GM23338 (cell line): ENCODE measurements at regions not wholly inside any gene's neighbourhood (a gene's known extent, or its start where the extent isn't known, plus 50 kb on each side); places are given as distances from the start of the nearest gene placed in this dataset.

ENCODE experiments used
- ATAC-seq: fragments of 200-7000 bp; cut with Tn5 transposase; 3 replicates; pipeline ENCODE4 v1.9.1; 2020
- DNase-seq: peaks from one replicate; pipeline ENCODE4 v3.0.0-alpha.2; 2015; ENCODE audit warnings: low spot score
- H2AFZ ChIP-seq: fragments of 200-600 bp; sonication (generic); 2 replicates; pipeline ENCODE4 v1.8.0; 2016; ENCODE audit warnings: antibody characterized with exemption, mild to moderate bottlenecking, moderate library complexity
- H3F3A ChIP-seq: fragments of 200-600 bp; sonication (generic); replicated peaks from 2 replicates; pipeline ENCODE4 v1.8.0; 2017; ENCODE audit warnings: antibody characterized with exemption, mixed run types, low read depth
- H3K27ac ChIP-seq: fragments of 200-600 bp; sonication (generic); 2 replicates; pipeline ENCODE4 v1.6.1; 2016; ENCODE audit warnings: low read depth
- H3K27me3 ChIP-seq: fragments of 200-600 bp; sonication (generic); 2 replicates; pipeline ENCODE4 v1.8.0; 2016; ENCODE audit warnings: mild to moderate bottlenecking, mixed run types, moderate library complexity; ENCODE audit not compliant: insufficient read depth
- H3K36me3 ChIP-seq: fragments of 200-600 bp; sonication (generic); 2 replicates; pipeline ENCODE4 v1.8.0; 2016; ENCODE audit warnings: mild to moderate bottlenecking; ENCODE audit not compliant: insufficient read depth
- H3K4me1 ChIP-seq: fragments of 200-600 bp; sonication (generic); 2 replicates; pipeline ENCODE4 v1.8.0; 2016; ENCODE audit warnings: mild to moderate bottlenecking, moderate library complexity; ENCODE audit not compliant: insufficient read depth
- H3K4me2 ChIP-seq: fragments of 200-600 bp; sonication (generic); 2 replicates; pipeline ENCODE4 v1.7.1; 2017; ENCODE audit warnings: mixed run types
- H3K4me3 ChIP-seq: fragments of 200-600 bp; sonication (generic); 2 replicates; pipeline ENCODE4 v1.6.1; 2016; ENCODE audit warnings: mixed run types
- H3K79me2 ChIP-seq: fragments of 200-600 bp; sonication (generic); replicated peaks from 2 replicates; pipeline ENCODE4 v1.8.0; 2017; ENCODE audit warnings: mild to moderate bottlenecking; ENCODE audit not compliant: insufficient read depth
- H3K9me2 ChIP-seq: fragments of 200-600 bp; sonication (generic); 2 replicates; pipeline ENCODE4 v1.8.0; 2017; ENCODE audit not compliant: insufficient read depth
- H4K20me1 ChIP-seq: fragments of 200-600 bp; sonication (generic); replicated peaks from 2 replicates; pipeline ENCODE4 v1.8.0; 2017; ENCODE audit warnings: mild to moderate bottlenecking; ENCODE audit not compliant: insufficient read depth
- H3K27ac Mint-ChIP-seq: 2 replicates; pipeline ENCODE4 v1.8.0; 2020; ENCODE audit warnings: inconsistent platforms, mild to moderate bottlenecking, moderate library complexity, mixed read lengths
- H3K27me3 Mint-ChIP-seq: 3 replicates; pipeline ENCODE4 v1.8.0; 2022; ENCODE audit warnings: low read depth, mild to moderate bottlenecking, moderate library complexity, mixed read lengths, inconsistent platforms; ENCODE audit not compliant: insufficient read depth, poor library complexity
- H3K36me3 Mint-ChIP-seq: 3 replicates; pipeline ENCODE4 v1.8.0; 2021; ENCODE audit warnings: low read depth, mild to moderate bottlenecking, inconsistent platforms, moderate library complexity, mixed read lengths
- H3K4me1 Mint-ChIP-seq: 3 replicates; pipeline ENCODE4 v1.8.0; 2020; ENCODE audit warnings: mild to moderate bottlenecking, inconsistent platforms, mixed read lengths
- H3K4me3 Mint-ChIP-seq: 3 replicates; pipeline ENCODE4 v1.8.0; 2021; ENCODE audit warnings: moderate library complexity, mild to moderate bottlenecking, inconsistent platforms, mixed read lengths
- H3K9me3 Mint-ChIP-seq: 3 replicates; pipeline ENCODE4 v1.8.0; 2020; ENCODE audit warnings: moderate library complexity, mild to moderate bottlenecking, inconsistent platforms, mixed read lengths
- CTCF ChIP-seq, 2 experiments: fragments of 200-600 bp in 1 of 2; sonication (generic) in 1 of 2; conservative IDR thresholded peaks; 2 replicates each; pipeline versions ENCODE4 v1.5.1 to v1.6.1; 2016 to 2017; ENCODE audit warnings: antibody characterized with exemption in 2 of 2, low read depth in 2 of 2, mild to moderate bottlenecking in 2 of 2, moderate library complexity in 1 of 2
- ZNF114 ChIP-seq: fragments of 250-450 bp; sonication (Bioruptor Pico); IDR thresholded peaks from 2 replicates; pipeline ENCODE4 v1.5.0; 2020; ENCODE audit warnings: mild to moderate bottlenecking, moderate library complexity
- ZNF462 ChIP-seq: fragments of 250-450 bp; sonication (Bioruptor Pico); IDR thresholded peaks from 2 replicates; pipeline ENCODE4 v1.5.0; 2020; ENCODE audit warnings: mild to moderate bottlenecking, moderate library complexity

GRCh38 chr4:34108391-34108790 is 2135.9 kb downstream of the ARAP2 start (continued):
- no peak for TF ChIP-seq ZNF462 (CRISPR knock-in tag)

GRCh38 chr4:34112573-34112972 is 2131.7 kb downstream of the ARAP2 start:
- H3K9me3 Mint-ChIP-seq = no peaks in the 10 kb centered on the region
- Histone ChIP-seq H3K27me3 (no peaks in the 10 kb centered on the region), H3K79me2 (no peaks in the 10 kb centered on the region), H3K4me1 (no peaks in the 10 kb centered on the region), H3K4me3 (no peak overlapping the region), H3K36me3 (no peaks in the 10 kb centered on the region), H3K9me2 (no peaks in the 10 kb centered on the region), H3K27ac (no peak overlapping the region), H3F3A (no peaks in the 10 kb centered on the region), H3K4me2 (no peak overlapping the region), H2AFZ (no peak overlapping the region), H4K20me1 (no peaks in the 10 kb centered on the region)
- no peaks in the 10 kb centered on the region; the same call in 2 of the 3 replicates for H3K4me1 Mint-ChIP-seq
- H3K27ac Mint-ChIP-seq = no peak overlapping the region
- no peaks in the 10 kb centered on the region for H3K36me3 Mint-ChIP-seq
- H3K4me3 Mint-ChIP-seq = no peak overlapping the region
- H3K27me3 Mint-ChIP-seq = no peaks in the 10 kb centered on the region
- DNase-seq (no peak), ATAC-seq (no peak)
- TF ChIP-seq ZNF114 (CRISPR knock-in tag) (no peak), CTCF (conservative IDR thresholded peaks at IDR 0.05; ENCODE audit: low read depth in 2 of 2) (no peak)
